ENCODE measurements at regions not wholly inside any gene's neighbourhood (a gene's known extent, or its start where the extent isn't known, plus 50 kb on each side); places are given as distances from the start of the nearest gene placed in this dataset.
A peak's percentile ranks its signal among the peaks of the same experiment; 100 is the strongest.

- Histone ChIP-seq H3K9me3 (ENCODE audit: low read depth) (no peaks in the 10 kb centered on the region), H3K36me3 (no peaks in the 10 kb centered on the region), H3K27ac (no peak overlapping the region), H3K4me3 (no peak overlapping the region), H3K27me3 (no peaks in the 10 kb centered on the region), H3K4me1 (ENCODE audit: low read depth) (no peaks in the 10 kb centered on the region)
- no peak for DNase-seq (ENCODE audit: low read depth in 1 of 2, low spot score in 1 of 2)
- no peak for TF ChIP-seq CTCF (IDR thresholded peaks at IDR 0.05; ENCODE audit: low read depth, low read length)
Observed at GRCh38 chr3:152728231-152728980, 106.5 kb upstream of the P2RY1 start.

DNA sequence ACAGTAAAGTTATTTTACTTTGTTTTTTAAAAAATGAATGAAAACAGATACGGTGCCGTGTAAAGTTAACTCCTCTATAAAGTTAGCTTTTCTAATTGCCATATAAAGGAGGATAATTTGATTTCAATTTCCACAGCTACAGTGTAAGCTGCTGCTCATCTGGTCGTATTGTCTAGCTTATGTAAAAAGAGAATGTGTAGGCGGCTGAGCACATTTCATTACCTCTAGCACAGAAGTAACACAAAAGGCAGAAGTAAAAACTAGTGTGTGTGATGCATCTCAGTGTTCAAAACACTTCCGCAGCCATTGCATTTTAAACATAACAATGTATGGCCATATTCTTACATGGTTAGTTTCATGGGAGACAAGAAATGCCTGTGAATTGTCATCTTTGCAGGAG lies 105.0 kb upstream of the P2RY1 start:
- TF ChIP-seq CTCF (IDR thresholded peaks at IDR 0.05; ENCODE audit: low read depth, low read length) = no peak
- Histone ChIP-seq H3K9me3 (ENCODE audit: low read depth) (no peaks in the 10 kb centered on the region), H3K27me3 (no peaks in the 10 kb centered on the region), H3K4me1 (ENCODE audit: low read depth) (no peaks in the 10 kb centered on the region), H3K36me3 (no peaks in the 10 kb centered on the region), H3K4me3 (no peak overlapping the region), H3K27ac (no peak overlapping the region)
- no peak for DNase-seq (ENCODE audit: low read depth in 1 of 2, low spot score in 1 of 2)

DNA sequence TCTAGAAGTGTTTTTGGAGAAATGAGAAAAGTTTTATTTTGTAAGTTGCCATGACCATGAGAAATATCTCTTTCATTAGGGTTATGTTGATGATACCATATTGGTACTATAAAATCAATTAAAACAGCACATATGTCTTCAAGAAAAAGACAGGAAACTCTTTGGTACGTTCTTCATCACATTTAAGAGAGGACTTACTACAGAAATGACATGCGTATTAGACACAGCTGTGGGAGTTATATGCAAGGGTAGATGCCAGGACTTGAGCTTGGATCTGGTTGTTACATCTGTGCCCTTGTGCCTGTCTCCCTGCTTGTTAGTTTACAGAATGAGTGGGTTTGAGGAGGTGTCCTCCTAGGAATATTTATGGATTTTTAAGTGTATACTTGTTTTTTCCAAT lies 103.4 kb upstream of the P2RY1 start:
- Histone ChIP-seq H3K4me3 (no peak overlapping the region), H3K27me3 (no peaks in the 10 kb centered on the region), H3K4me1 (ENCODE audit: low read depth) (no peaks in the 10 kb centered on the region), H3K27ac (no peak overlapping the region), H3K9me3 (ENCODE audit: low read depth) (no peaks in the 10 kb centered on the region), H3K36me3 (no peaks in the 10 kb centered on the region)
- DNase-seq (ENCODE audit: low read depth in 1 of 2, low spot score in 1 of 2) = no peak
- no peak for TF ChIP-seq CTCF (IDR thresholded peaks at IDR 0.05; ENCODE audit: low read depth, low read length)

DNA sequence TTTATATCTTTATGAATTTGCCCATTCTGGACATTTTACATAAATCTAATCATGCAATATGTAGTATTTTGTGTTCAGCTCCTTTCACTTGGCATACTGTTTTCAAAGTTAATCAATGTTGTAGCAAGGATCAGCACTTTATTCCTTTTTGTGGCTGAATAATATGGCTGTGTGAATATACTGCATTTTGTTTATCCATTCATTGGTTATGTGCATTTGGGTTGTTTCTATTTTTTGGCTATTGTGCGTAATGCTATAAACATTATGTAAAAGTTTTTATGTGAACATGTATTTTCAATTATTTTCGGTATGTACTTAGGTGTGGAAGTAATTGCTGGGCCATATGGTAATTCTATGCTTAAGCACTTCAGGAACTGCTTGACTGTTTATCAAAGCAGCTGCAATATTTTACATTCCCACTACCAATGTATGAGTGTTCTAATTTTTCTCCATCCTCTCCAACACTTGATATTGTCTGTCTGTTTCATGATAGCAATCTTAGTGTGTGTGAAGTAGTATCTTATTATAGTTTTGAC lies 101.3 kb upstream of the P2RY1 start:
- H3K27me3 ChIP-seq = no peaks in the 10 kb centered on the region
- no peaks in the 10 kb centered on the region for H3K4me1 ChIP-seq (ENCODE audit: low read depth)
- no peak overlapping the region for H3K27ac ChIP-seq
- no peak overlapping the region for H3K4me3 ChIP-seq
- TF ChIP-seq CTCF (IDR thresholded peaks at IDR 0.05; ENCODE audit: low read depth, low read length) = no peak
- no peak for DNase-seq (ENCODE audit: low read depth in 1 of 2, low spot score in 1 of 2)
- no peaks in the 10 kb centered on the region for H3K9me3 ChIP-seq (ENCODE audit: low read depth)
- no peaks in the 10 kb centered on the region for H3K36me3 ChIP-seq

- H3K27me3 ChIP-seq = no peaks in the 10 kb centered on the region
- no peaks in the 10 kb centered on the region for H3K36me3 ChIP-seq
- TF ChIP-seq CTCF (IDR thresholded peaks at IDR 0.05; ENCODE audit: low read depth, low read length) = no peak
- DNase-seq (ENCODE audit: low read depth in 1 of 2, low spot score in 1 of 2) = peak in 1 of 2 donors; percentile 94
- no peaks in the 10 kb centered on the region for H3K4me1 ChIP-seq (ENCODE audit: low read depth)
- no peak overlapping the region for H3K27ac ChIP-seq
- H3K9me3 ChIP-seq (ENCODE audit: low read depth) = no peaks in the 10 kb centered on the region
- no peak overlapping the region for H3K4me3 ChIP-seq
Observed at GRCh38 chr3:152737021-152737908, 97.7 kb upstream of the P2RY1 start.
